ENCODE measurements at regions not wholly inside any gene's neighbourhood (a gene's known extent, or its start where the extent isn't known, plus 50 kb on each side); places are given as distances from the start of the nearest gene placed in this dataset.
"Not testable (repeated sequence)": the region's sequence is repeated elsewhere in the genome, so short reads cannot be mapped to it uniquely, and the experiment has no call there.

DNA sequence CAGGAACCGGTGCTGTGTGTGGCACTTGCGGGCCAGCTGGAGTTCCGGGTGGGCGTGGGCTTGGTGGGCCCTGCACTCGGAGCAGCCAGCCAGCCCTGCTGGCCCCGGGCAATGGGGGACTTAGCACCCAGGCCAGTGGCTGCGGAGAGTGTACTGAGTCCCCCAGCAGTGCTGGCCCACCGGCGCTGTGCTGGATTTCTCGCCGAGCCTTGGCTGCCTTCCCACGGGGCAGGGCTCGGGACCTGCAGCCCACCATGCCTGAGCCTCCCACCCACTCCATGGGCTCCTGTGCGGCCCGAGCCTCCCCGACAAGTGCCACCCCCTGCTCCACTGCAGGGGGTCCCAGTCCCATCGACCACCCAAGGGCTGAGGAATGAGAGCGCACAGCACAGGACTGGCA is 252.8 kb upstream of the INTU start:
- H3K4me1 Mint-ChIP-seq (ENCODE audit: low read depth); intact Hi-C loops (cut with micrococcal nuclease); H3K4me3 Mint-ChIP-seq; H3K36me3 Mint-ChIP-seq (ENCODE audit: low read depth); H3K9me3 Mint-ChIP-seq; H3K27ac Mint-ChIP-seq; H3K27me3 Mint-ChIP-seq: not testable (repeated sequence)

GRCh38 chr4:127383666-127384065 is 249.1 kb upstream of the INTU start:
- intact Hi-C loops (cut with micrococcal nuclease), result no loop called here
- Mint-ChIP-seq H3K27ac (no peak overlapping the region), H3K9me3 (peaks cover 10% of the 10 kb centered on the region), H3K4me3 (no peak overlapping the region), H3K36me3 (ENCODE audit: low read depth) (no peaks in the 10 kb centered on the region), H3K27me3 (no peaks in the 10 kb centered on the region), H3K4me1 (ENCODE audit: low read depth) (no peaks in the 10 kb centered on the region)

GRCh38 chr4:127394516-127394915 is 238.2 kb upstream of the INTU start:
- no peaks in the 10 kb centered on the region for H3K9me3 Mint-ChIP-seq
- no peaks in the 10 kb centered on the region for H3K27me3 Mint-ChIP-seq
- no peaks in the 10 kb centered on the region for H3K36me3 Mint-ChIP-seq (ENCODE audit: low read depth)
- H3K27ac Mint-ChIP-seq, result no peak overlapping the region
- no peaks in the 10 kb centered on the region for H3K4me1 Mint-ChIP-seq (ENCODE audit: low read depth)
- intact Hi-C loops (cut with micrococcal nuclease), result no loop called here
- no peak overlapping the region for H3K4me3 Mint-ChIP-seq

DNA sequence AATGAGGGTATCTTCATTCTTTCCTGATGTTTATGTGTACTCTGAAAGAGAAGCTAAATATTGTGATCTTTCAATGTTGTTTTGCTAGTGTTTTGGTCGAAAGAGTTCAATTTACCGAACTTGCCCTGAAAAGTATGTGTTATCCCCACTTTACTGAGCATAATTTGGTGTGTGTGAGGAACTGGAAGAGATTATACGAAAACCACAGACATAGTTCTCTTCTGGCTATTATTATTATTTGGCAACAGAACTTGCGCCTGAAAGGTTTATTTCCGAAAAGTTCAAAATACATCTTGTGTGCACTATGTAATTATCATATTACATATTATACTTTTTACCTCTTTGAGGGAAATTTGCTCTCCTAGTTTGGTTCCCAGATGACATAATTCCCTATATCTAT is 232.5 kb upstream of the INTU start:
- H3K27me3 Mint-ChIP-seq, result no peaks in the 10 kb centered on the region
- no peaks in the 10 kb centered on the region for H3K4me1 Mint-ChIP-seq (ENCODE audit: low read depth)
- no peaks in the 10 kb centered on the region for H3K9me3 Mint-ChIP-seq
- no peak overlapping the region for H3K4me3 Mint-ChIP-seq
- no peaks in the 10 kb centered on the region for H3K36me3 Mint-ChIP-seq (ENCODE audit: low read depth)
- no peak overlapping the region for H3K27ac Mint-ChIP-seq
- intact Hi-C loops (cut with micrococcal nuclease), result no loop called here

- intact Hi-C loops (cut with micrococcal nuclease), result no loop called here
- Mint-ChIP-seq H3K4me1 (ENCODE audit: low read depth) (no peaks in the 10 kb centered on the region), H3K4me3 (no peak overlapping the region), H3K27ac (no peak overlapping the region), H3K9me3 (no peaks in the 10 kb centered on the region), H3K36me3 (ENCODE audit: low read depth) (no peaks in the 10 kb centered on the region), H3K27me3 (no peaks in the 10 kb centered on the region)
Observed at GRCh38 chr4:127400731-127401346, 231.9 kb upstream of the INTU start.

- Mint-ChIP-seq H3K9me3 (peaks cover 15% of the 10 kb centered on the region), H3K27ac (no peak overlapping the region), H3K4me3 (no peak overlapping the region), H3K27me3 (no peaks in the 10 kb centered on the region), H3K4me1 (ENCODE audit: low read depth) (no peaks in the 10 kb centered on the region), H3K36me3 (ENCODE audit: low read depth) (no peaks in the 10 kb centered on the region)
- intact Hi-C loops (cut with micrococcal nuclease), result no loop called here
Observed at GRCh38 chr4:127403471-127404084, 229.2 kb upstream of the INTU start.

DNA sequence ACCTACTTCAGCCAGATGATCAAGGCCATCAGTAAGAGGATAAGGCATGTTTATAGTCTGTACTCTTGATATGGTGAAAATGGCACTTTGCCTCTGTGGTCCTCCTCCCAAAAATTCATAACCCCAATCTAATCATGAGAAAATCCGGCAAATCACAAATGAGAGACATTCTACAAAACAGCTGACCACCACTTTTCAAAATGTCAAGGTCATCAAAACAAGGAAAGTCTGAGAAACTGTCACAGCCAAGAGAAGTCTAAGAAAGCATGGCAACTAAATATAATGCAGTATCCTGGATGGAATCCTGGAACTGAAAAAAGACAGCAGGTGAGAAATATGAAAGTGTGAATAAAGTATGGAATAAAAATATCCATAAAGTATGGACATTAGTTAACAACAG is 226.6 kb upstream of the INTU start:
- Mint-ChIP-seq H3K9me3 (peaks cover 21% of the 10 kb centered on the region), H3K4me1 (ENCODE audit: low read depth) (no peaks in the 10 kb centered on the region), H3K27me3 (no peaks in the 10 kb centered on the region), H3K36me3 (ENCODE audit: low read depth) (no peaks in the 10 kb centered on the region), H3K27ac (no peak overlapping the region), H3K4me3 (no peak overlapping the region)
- intact Hi-C loops (cut with micrococcal nuclease), result no loop called here

DNA sequence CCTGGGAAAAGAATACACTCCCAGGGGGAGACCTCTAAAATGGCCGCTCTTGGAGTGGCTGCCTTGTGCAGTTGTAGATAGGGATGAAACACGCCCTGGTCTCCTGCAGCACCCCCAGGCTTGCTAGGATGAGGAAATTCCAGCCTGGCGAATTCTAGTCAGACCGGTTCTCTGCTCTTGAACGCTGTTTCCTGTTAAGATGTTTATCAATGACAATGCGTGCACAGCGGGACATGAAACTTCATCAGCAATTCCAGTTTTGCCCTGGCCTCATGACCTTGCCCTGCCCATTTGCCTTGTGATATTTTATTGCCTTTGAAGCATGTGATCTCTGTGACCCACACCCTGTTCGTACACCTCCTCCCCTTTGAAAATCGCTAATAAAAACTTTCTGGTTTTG is 225.2 kb upstream of the INTU start:
- H3K36me3 Mint-ChIP-seq (ENCODE audit: low read depth); H3K4me3 Mint-ChIP-seq; H3K27ac Mint-ChIP-seq; H3K4me1 Mint-ChIP-seq (ENCODE audit: low read depth); intact Hi-C loops (cut with micrococcal nuclease); H3K27me3 Mint-ChIP-seq: not testable (repeated sequence)
- H3K9me3 Mint-ChIP-seq, result peaks cover 21% of the 10 kb centered on the region

DNA sequence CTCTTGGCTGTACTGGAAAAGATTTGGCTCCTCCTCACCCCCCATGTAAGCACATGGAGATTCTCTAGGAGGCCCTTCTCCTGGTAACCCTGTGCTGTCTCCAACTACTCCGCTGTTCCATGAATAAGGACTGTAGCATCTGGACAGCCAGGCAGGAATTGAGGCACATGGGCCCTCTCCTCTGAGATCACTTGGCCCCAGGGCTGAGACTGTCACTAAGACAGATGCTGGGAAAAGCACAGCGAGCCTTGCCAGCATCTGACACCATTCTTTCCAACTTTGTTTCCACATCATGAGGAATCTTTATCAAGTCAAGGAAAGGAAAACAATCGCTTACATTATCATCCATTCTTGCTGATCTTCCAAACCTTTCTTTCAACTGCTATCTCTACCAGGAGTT is 222.6 kb upstream of the INTU start:
- intact Hi-C loops (cut with micrococcal nuclease), result no loop called here
- no peak overlapping the region for H3K4me3 Mint-ChIP-seq

GRCh38 chr4:127410644-127411043 is 222.1 kb upstream of the INTU start:
- Mint-ChIP-seq H3K27me3 (no peaks in the 10 kb centered on the region), H3K4me1 (ENCODE audit: low read depth) (no peaks in the 10 kb centered on the region), H3K27ac (no peak overlapping the region), H3K9me3 (peaks cover 21% of the 10 kb centered on the region), H3K36me3 (ENCODE audit: low read depth) (no peaks in the 10 kb centered on the region), H3K4me3 (no peak overlapping the region)
- intact Hi-C loops (cut with micrococcal nuclease), result no loop called here

More for the DNA sequence above, 222.6 kb upstream of the INTU start:
- no peak overlapping the region for H3K27ac Mint-ChIP-seq
- H3K27me3 Mint-ChIP-seq, result no peaks in the 10 kb centered on the region
- H3K9me3 Mint-ChIP-seq, result peaks cover 21% of the 10 kb centered on the region
- no peaks in the 10 kb centered on the region for H3K4me1 Mint-ChIP-seq (ENCODE audit: low read depth)
- H3K36me3 Mint-ChIP-seq (ENCODE audit: low read depth), result no peaks in the 10 kb centered on the region

- intact Hi-C loops (cut with micrococcal nuclease), result no loop called here
- Mint-ChIP-seq H3K9me3 (no peaks in the 10 kb centered on the region), H3K36me3 (ENCODE audit: low read depth) (no peaks in the 10 kb centered on the region), H3K27me3 (no peaks in the 10 kb centered on the region), H3K27ac (no peak overlapping the region), H3K4me3 (no peak overlapping the region), H3K4me1 (ENCODE audit: low read depth) (no peaks in the 10 kb centered on the region)
Observed at GRCh38 chr4:127414951-127415606, 217.7 kb upstream of the INTU start.

GRCh38 chr4:127416115-127416514 is 216.6 kb upstream of the INTU start:
- Mint-ChIP-seq H3K4me3 (no peak overlapping the region), H3K36me3 (ENCODE audit: low read depth) (no peaks in the 10 kb centered on the region), H3K27ac (no peak overlapping the region), H3K27me3 (no peaks in the 10 kb centered on the region), H3K9me3 (no peaks in the 10 kb centered on the region), H3K4me1 (ENCODE audit: low read depth) (no peaks in the 10 kb centered on the region)
- intact Hi-C loops (cut with micrococcal nuclease), result no loop called here

DNA sequence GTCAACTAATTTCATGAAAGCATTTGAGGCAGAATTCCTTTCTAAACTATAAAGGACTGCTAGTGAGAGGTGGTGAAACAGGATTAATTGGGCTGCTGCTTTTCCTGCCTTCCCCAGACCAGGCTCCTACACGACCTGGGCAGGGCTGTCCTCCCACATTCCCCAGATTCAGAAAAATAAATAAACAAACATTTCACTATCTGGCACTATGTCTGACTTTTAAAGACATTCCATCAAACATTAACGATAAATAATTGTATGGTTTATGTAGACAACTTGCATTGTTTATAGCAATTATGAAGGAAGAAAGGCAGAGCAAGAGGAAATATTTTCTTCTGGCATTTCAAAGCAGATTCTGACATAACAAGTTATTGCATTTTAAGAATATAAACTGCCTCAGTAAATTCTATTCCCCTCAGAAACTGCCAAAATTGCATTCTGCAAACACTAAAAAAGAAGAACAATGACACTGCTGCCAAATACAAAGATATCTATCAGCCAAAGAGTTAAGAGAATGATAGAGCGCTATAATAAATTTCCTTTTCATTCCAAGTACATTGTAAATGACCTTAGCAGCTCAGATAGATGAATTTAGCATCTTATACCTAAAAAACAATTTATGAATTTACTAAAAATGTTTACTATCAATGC is 214.7 kb upstream of the INTU start:
- Mint-ChIP-seq H3K27ac (no peak overlapping the region), H3K36me3 (ENCODE audit: low read depth) (no peaks in the 10 kb centered on the region), H3K9me3 (no peaks in the 10 kb centered on the region), H3K27me3 (no peaks in the 10 kb centered on the region), H3K4me1 (ENCODE audit: low read depth) (no peaks in the 10 kb centered on the region), H3K4me3 (no peak overlapping the region)
- intact Hi-C loops (cut with micrococcal nuclease), result no loop called here

DNA sequence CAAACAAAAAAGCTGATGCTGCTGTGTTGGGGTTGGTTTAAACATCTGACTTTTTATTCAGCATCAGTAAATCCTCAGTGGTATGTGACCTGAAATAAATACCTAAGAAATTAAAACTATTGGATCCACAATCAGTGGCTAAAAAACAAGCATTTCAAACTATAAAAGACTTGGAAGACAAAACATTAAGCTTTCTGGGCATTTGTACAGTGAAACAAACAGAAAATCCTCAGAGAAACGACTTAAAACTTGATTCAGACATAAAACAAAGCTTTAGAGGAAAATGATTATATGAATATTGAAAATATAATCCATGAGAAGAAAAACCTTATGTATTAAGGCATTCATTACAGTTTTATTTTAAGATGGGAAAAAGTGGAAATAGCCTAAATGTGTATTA is 213.3 kb upstream of the INTU start:
- H3K9me3 Mint-ChIP-seq, result no peaks in the 10 kb centered on the region
- no peak overlapping the region for H3K4me3 Mint-ChIP-seq
- no peak overlapping the region for H3K27ac Mint-ChIP-seq
- no peaks in the 10 kb centered on the region for H3K4me1 Mint-ChIP-seq (ENCODE audit: low read depth)
- H3K27me3 Mint-ChIP-seq, result no peaks in the 10 kb centered on the region
- H3K36me3 Mint-ChIP-seq (ENCODE audit: low read depth), result no peaks in the 10 kb centered on the region
- intact Hi-C loops (cut with micrococcal nuclease), result no loop called here

All from dendritic cell treated with granulocyte-macrophage colony-stimulating factor and Interleukin-4, amounts not matched to agents 40 ng/mL and 50 ng/mL, for 4 days (primary cell).